ENCODE measurements at regions not wholly inside any gene's neighbourhood (a gene's known extent, or its start where the extent isn't known, plus 50 kb on each side); places are given as distances from the start of the nearest gene placed in this dataset.
"Not testable (repeated sequence)": the region's sequence is repeated elsewhere in the genome, so short reads cannot be mapped to it uniquely, and the experiment has no call there.

GRCh38 chr2:95767950-95768349, 176.1 kb downstream of the TRIM43 start:
- FAIRE-seq; intact Hi-C loops (cut with micrococcal nuclease); H2AFZ ChIP-seq (ENCODE audit: low read depth, low read length); H3K9ac ChIP-seq (replicated peaks; ENCODE audit: extremely low read depth, insufficient read depth, low read length); H4K20me1 ChIP-seq (replicated peaks; ENCODE audit: control insufficient read depth, extremely low read depth, insufficient read depth, low read length); H3K4me1 ChIP-seq (ENCODE audit: control insufficient read depth, extremely low read depth, insufficient read depth, low read length); BruUV-seq (replicated peaks); H3K4me2 ChIP-seq (ENCODE audit: insufficient read depth, low read length); POLR2A ChIA-PET; DNase-seq (ENCODE audit: low read depth, low spot score); H3K4me3 ChIP-seq (replicated peaks in 1 of 3; ENCODE audit: insufficient read depth in 1 of 3, low read depth in 1 of 3, low read length in 3 of 3); H3K9me3 ChIP-seq (replicated peaks; ENCODE audit: control insufficient read depth, insufficient read depth, low read length); H3K27ac ChIP-seq (ENCODE audit: insufficient read depth, low read depth, low read length); H3K36me3 ChIP-seq (ENCODE audit: control insufficient read depth in 2 of 2, extremely low read depth in 1 of 2, insufficient read depth in 2 of 2, low read length in 2 of 2); H3K27me3 ChIP-seq (ENCODE audit: control insufficient read depth in 2 of 2, insufficient read depth in 2 of 2, low read length in 2 of 2); dilution Hi-C loops (cut with MboI; ENCODE audit: extremely low pct_ligation_motif_present, low sequenced_read_pairs); H3K9me1 ChIP-seq (replicated peaks; ENCODE audit: control insufficient read depth, extremely low read depth, insufficient read depth, low read length); H3K79me2 ChIP-seq (ENCODE audit: control insufficient read depth, insufficient read depth, low read length); CTCF ChIA-PET: not testable (repeated sequence)

GRCh38 chr2:95769256-95769655, 177.5 kb downstream of the TRIM43 start:
- FAIRE-seq; CTCF ChIA-PET; H3K36me3 ChIP-seq (ENCODE audit: control insufficient read depth in 2 of 2, extremely low read depth in 1 of 2, insufficient read depth in 2 of 2, low read length in 2 of 2); H3K9me1 ChIP-seq (replicated peaks; ENCODE audit: control insufficient read depth, extremely low read depth, insufficient read depth, low read length); H3K4me1 ChIP-seq (ENCODE audit: control insufficient read depth, extremely low read depth, insufficient read depth, low read length); H3K9ac ChIP-seq (replicated peaks; ENCODE audit: extremely low read depth, insufficient read depth, low read length); H3K4me2 ChIP-seq (ENCODE audit: insufficient read depth, low read length); H3K9me3 ChIP-seq (replicated peaks; ENCODE audit: control insufficient read depth, insufficient read depth, low read length); dilution Hi-C loops (cut with MboI; ENCODE audit: extremely low pct_ligation_motif_present, low sequenced_read_pairs); intact Hi-C loops (cut with micrococcal nuclease); H3K79me2 ChIP-seq (ENCODE audit: control insufficient read depth, insufficient read depth, low read length); H3K27me3 ChIP-seq (ENCODE audit: control insufficient read depth in 2 of 2, insufficient read depth in 2 of 2, low read length in 2 of 2); BruUV-seq (replicated peaks); H3K4me3 ChIP-seq (replicated peaks in 1 of 3; ENCODE audit: insufficient read depth in 1 of 3, low read depth in 1 of 3, low read length in 3 of 3); H3K27ac ChIP-seq (ENCODE audit: insufficient read depth, low read depth, low read length); H4K20me1 ChIP-seq (replicated peaks; ENCODE audit: control insufficient read depth, extremely low read depth, insufficient read depth, low read length); H2AFZ ChIP-seq (ENCODE audit: low read depth, low read length); POLR2A ChIA-PET; DNase-seq (ENCODE audit: low read depth, low spot score): not testable (repeated sequence)

- dilution Hi-C loops (cut with MboI; ENCODE audit: extremely low pct_ligation_motif_present, low sequenced_read_pairs); H3K36me3 ChIP-seq (ENCODE audit: control insufficient read depth in 2 of 2, extremely low read depth in 1 of 2, insufficient read depth in 2 of 2, low read length in 2 of 2); H3K9me3 ChIP-seq (replicated peaks; ENCODE audit: control insufficient read depth, insufficient read depth, low read length); H3K27ac ChIP-seq (ENCODE audit: insufficient read depth, low read depth, low read length); intact Hi-C loops (cut with micrococcal nuclease); H4K20me1 ChIP-seq (replicated peaks; ENCODE audit: control insufficient read depth, extremely low read depth, insufficient read depth, low read length); BruUV-seq (replicated peaks); POLR2A ChIA-PET; H3K27me3 ChIP-seq (ENCODE audit: control insufficient read depth in 2 of 2, insufficient read depth in 2 of 2, low read length in 2 of 2); H2AFZ ChIP-seq (ENCODE audit: low read depth, low read length); H3K9ac ChIP-seq (replicated peaks; ENCODE audit: extremely low read depth, insufficient read depth, low read length); DNase-seq (ENCODE audit: low read depth, low spot score); H3K79me2 ChIP-seq (ENCODE audit: control insufficient read depth, insufficient read depth, low read length); H3K9me1 ChIP-seq (replicated peaks; ENCODE audit: control insufficient read depth, extremely low read depth, insufficient read depth, low read length); CTCF ChIA-PET; H3K4me3 ChIP-seq (replicated peaks in 1 of 3; ENCODE audit: insufficient read depth in 1 of 3, low read depth in 1 of 3, low read length in 3 of 3); H3K4me1 ChIP-seq (ENCODE audit: control insufficient read depth, extremely low read depth, insufficient read depth, low read length); H3K4me2 ChIP-seq (ENCODE audit: insufficient read depth, low read length); FAIRE-seq: not testable (repeated sequence)
Measured at GRCh38 chr2:95770726-95771125, 178.9 kb downstream of the TRIM43 start.

GRCh38 chr2:95774322-95775192, 182.8 kb downstream of the TRIM43 start:
- H3K4me1 ChIP-seq (ENCODE audit: control insufficient read depth, extremely low read depth, insufficient read depth, low read length); H3K9me3 ChIP-seq (replicated peaks; ENCODE audit: control insufficient read depth, insufficient read depth, low read length); POLR2A ChIA-PET; H3K79me2 ChIP-seq (ENCODE audit: control insufficient read depth, insufficient read depth, low read length); BruUV-seq (replicated peaks); H3K4me3 ChIP-seq (replicated peaks in 1 of 3; ENCODE audit: insufficient read depth in 1 of 3, low read depth in 1 of 3, low read length in 3 of 3); H2AFZ ChIP-seq (ENCODE audit: low read depth, low read length); H3K9me1 ChIP-seq (replicated peaks; ENCODE audit: control insufficient read depth, extremely low read depth, insufficient read depth, low read length); FAIRE-seq; H3K27ac ChIP-seq (ENCODE audit: insufficient read depth, low read depth, low read length); H4K20me1 ChIP-seq (replicated peaks; ENCODE audit: control insufficient read depth, extremely low read depth, insufficient read depth, low read length); DNase-seq (ENCODE audit: low read depth, low spot score); intact Hi-C loops (cut with micrococcal nuclease); dilution Hi-C loops (cut with MboI; ENCODE audit: extremely low pct_ligation_motif_present, low sequenced_read_pairs); H3K27me3 ChIP-seq (ENCODE audit: control insufficient read depth in 2 of 2, insufficient read depth in 2 of 2, low read length in 2 of 2); H3K4me2 ChIP-seq (ENCODE audit: insufficient read depth, low read length); H3K36me3 ChIP-seq (ENCODE audit: control insufficient read depth in 2 of 2, extremely low read depth in 1 of 2, insufficient read depth in 2 of 2, low read length in 2 of 2); H3K9ac ChIP-seq (replicated peaks; ENCODE audit: extremely low read depth, insufficient read depth, low read length): not testable (repeated sequence)
- CTCF ChIA-PET, result interaction anchor here (0.6 kb wide), 1 partner anchor 218 kb away, joined by 3 read pairs; no protein-coding TSS in a partner anchor

Data from endothelial cell of umbilical vein (primary cell).